Spleen (tissue), 11 donors: ENCODE measurements at regions not wholly inside any gene's neighbourhood (a gene's known extent, or its start where the extent isn't known, plus 50 kb on each side); places are given as distances from the start of the nearest gene placed in this dataset.

Experiments used
- DNase-seq: peaks from one replicate; pipeline ENCODE4 v3.0.0-alpha.2; 2020
- H3K27ac ChIP-seq, 8 donors: fragments of 200-600 bp; sonication (generic) in 7 of 8; 1 replicate in 4 of 8; 2 replicates in 4 of 8; pipeline versions ENCODE4 v1.5.0 to v1.8.0; 2016 to 2021; ENCODE audit warnings: inconsistent platforms in 4 of 8, mild to moderate bottlenecking in 4 of 8, moderate library complexity in 1 of 8
- H3K27me3 ChIP-seq, 7 donors: fragments of 200-600 bp; sonication (generic) in 6 of 7; replicated peaks in 1 of 7; 1 replicate in 4 of 7; 2 replicates in 3 of 7; pipeline versions ENCODE4 v1.5.0 to v1.8.0; 2016 to 2021; ENCODE audit warnings: inconsistent platforms in 3 of 7, mild to moderate bottlenecking in 1 of 7
- H3K36me3 ChIP-seq, 6 donors: fragments of 200-600 bp; sonication (generic) in 5 of 6; 1 replicate in 4 of 6; 2 replicates in 2 of 6; pipeline versions ENCODE4 v1.5.0 to v1.8.0; 2016 to 2021; ENCODE audit warnings: inconsistent platforms in 2 of 6
- H3K4me1 ChIP-seq, 6 donors: fragments of 200-600 bp; sonication (generic) in 5 of 6; 1 replicate in 3 of 6; 2 replicates in 3 of 6; pipeline versions ENCODE4 v1.5.0 to v1.8.0; 2016 to 2021; ENCODE audit warnings: inconsistent platforms in 3 of 6
- H3K4me3 ChIP-seq, 8 donors: fragments of 200-600 bp; sonication (generic) in 7 of 8; 1 replicate in 4 of 8; 2 replicates in 4 of 8; pipeline versions ENCODE4 v1.5.0 to v1.8.0; 2016 to 2021; ENCODE audit warnings: inconsistent platforms in 4 of 8, mild to moderate bottlenecking in 4 of 8, moderate library complexity in 2 of 8
- H3K9me3 ChIP-seq, 8 donors: fragments of 200-600 bp; sonication (generic) in 7 of 8; 1 replicate in 4 of 8; 2 replicates in 4 of 8; pipeline versions ENCODE4 v1.5.0 to v1.8.0; 2016 to 2021; ENCODE audit warnings: inconsistent platforms in 4 of 8
- POLR2A ChIP-seq, 3 donors: fragments of 450-650 bp; IDR thresholded peaks; one replicate each; pipeline ENCODE4 v1.5.1; 2017; ENCODE audit warnings: antibody characterized with exemption in 3 of 3, mild to moderate bottlenecking in 1 of 3
- POLR2AphosphoS5 ChIP-seq, 3 donors: sonication (generic); formaldehyde crosslinking; IDR thresholded peaks; one replicate each; pipeline ENCODE4 v1.5.1; 2017; ENCODE audit warnings: antibody characterized with exemption in 3 of 3
- WGBS, 5 donors: extraction: QIAGEN DNeasy Blood & Tissue Kit in 3 of 5; methylation state at CpG; one replicate each; pipeline versions ENCODE4 v1.1.5 to v1.1.7; 2013 to 2018; 5-methylcytosine and 5-hydroxymethylcytosine counted together
- intact Hi-C: fragments of 100-400 bp; cut with DNase I; formaldehyde crosslinking; loops from one replicate; pipeline ENCODE4 v1.15.0; 2023; ENCODE audit warnings: low total_unique reads
- TF ChIP-seq, protein P1 (sequence below), 11 experiments: fragments of 200-600 bp in 7 of 11; fragments of 450-650 bp in 4 of 11; sonication (generic) in 4 of 11; IDR thresholded peaks in 8 of 11; conservative IDR thresholded peaks in 3 of 11; 1 replicate in 7 of 11; 2 replicates in 4 of 11; pipeline versions ENCODE4 v1.4.0 to v1.8.0; 2016 to 2021; ENCODE audit warnings: antibody characterized with exemption in 11 of 11, inconsistent platforms in 4 of 11, mild to moderate bottlenecking in 1 of 11
- donor health status: healthy with polysubstance abuse.
- donor health status: DM: no; HTN: no; CAD: no; lungs with moderate emphysema.
- donor health status: DM: no; HTN: no; CAD: no.
- donor health status: Bipolar disorder and iron deficiency.
- donor health status: healthy.
- donor health status: DM: no; HTN: no; CAD: no.
- donor health status: DM: yes; HTN: yes; CAD: no.

DNA sequence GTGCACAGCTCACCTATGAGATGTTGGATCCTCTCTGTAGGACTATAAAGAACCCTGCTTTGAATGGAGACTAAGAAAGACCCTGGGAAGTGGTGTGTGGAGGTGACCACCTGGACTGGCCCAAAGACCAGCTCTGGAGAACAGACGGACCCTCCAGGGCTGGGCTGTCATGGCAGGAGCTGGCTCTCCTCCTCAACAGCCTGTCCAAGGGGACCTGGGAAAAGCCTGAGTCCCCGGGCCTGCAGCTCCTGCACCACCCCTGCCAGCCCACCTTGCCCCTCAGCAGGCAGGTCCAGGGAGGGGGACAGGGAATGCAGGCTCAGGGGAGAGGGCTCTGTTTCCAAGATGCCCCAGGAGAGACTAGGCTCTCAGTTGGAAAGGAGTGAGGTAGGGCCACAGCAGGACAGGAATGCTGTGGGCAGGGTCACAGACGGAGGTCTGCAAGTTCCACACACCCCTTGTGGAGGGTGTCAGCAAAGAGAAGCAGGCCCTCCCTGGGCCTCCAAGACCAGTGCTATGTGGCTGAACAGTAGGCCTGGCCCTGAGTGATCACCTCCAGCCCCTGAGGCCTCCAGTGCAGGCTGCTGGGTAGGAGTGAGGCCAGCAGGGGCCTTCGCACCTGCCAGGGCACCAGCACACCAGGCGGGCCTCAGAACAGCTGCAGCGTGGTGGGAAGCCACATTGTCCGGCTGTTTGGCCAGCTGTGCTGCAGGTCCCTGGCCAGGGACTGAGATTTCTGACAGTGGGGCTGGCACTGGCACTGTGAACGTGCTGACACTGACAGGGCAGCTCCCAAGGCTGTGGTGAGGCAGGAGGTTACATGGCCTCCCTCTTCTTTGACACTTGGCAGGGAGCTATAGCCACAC is 86.4 kb upstream of the OTOS start:
- peaks cover 0 to 65% (median 0%) of the 10 kb centered on the region in 7 donors for H3K27me3 ChIP-seq
- H3K27ac ChIP-seq: no peak overlapping the region
- no peaks in the 10 kb centered on the region for H3K4me1 ChIP-seq
- intact Hi-C loops: no loop called here
- peaks cover 0 to 24% (median 14%) of the 10 kb centered on the region in 8 donors for H3K9me3 ChIP-seq
- H3K36me3 ChIP-seq: no peaks in the 10 kb centered on the region
- TF ChIP-seq POLR2AphosphoS5 (IDR thresholded peaks at IDR 0.05) (no peak), POLR2A (IDR thresholded peaks at IDR 0.05) (no peak)
- TF ChIP-seq, protein P1, sequence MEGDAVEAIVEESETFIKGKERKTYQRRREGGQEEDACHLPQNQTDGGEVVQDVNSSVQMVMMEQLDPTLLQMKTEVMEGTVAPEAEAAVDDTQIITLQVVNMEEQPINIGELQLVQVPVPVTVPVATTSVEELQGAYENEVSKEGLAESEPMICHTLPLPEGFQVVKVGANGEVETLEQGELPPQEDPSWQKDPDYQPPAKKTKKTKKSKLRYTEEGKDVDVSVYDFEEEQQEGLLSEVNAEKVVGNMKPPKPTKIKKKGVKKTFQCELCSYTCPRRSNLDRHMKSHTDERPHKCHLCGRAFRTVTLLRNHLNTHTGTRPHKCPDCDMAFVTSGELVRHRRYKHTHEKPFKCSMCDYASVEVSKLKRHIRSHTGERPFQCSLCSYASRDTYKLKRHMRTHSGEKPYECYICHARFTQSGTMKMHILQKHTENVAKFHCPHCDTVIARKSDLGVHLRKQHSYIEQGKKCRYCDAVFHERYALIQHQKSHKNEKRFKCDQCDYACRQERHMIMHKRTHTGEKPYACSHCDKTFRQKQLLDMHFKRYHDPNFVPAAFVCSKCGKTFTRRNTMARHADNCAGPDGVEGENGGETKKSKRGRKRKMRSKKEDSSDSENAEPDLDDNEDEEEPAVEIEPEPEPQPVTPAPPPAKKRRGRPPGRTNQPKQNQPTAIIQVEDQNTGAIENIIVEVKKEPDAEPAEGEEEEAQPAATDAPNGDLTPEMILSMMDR (IDR thresholded peaks at IDR 0.05 in 8 of 11, conservative IDR thresholded peaks at IDR 0.05 in 3 of 11): no peak
- 83 to 89% (median 85%) methylated on average over 3 to 8 of the region's 8 CpGs for WGBS, 5 donors
- peak; percentile 51 for DNase-seq
- H3K4me3 ChIP-seq: no peak overlapping the region

DNA sequence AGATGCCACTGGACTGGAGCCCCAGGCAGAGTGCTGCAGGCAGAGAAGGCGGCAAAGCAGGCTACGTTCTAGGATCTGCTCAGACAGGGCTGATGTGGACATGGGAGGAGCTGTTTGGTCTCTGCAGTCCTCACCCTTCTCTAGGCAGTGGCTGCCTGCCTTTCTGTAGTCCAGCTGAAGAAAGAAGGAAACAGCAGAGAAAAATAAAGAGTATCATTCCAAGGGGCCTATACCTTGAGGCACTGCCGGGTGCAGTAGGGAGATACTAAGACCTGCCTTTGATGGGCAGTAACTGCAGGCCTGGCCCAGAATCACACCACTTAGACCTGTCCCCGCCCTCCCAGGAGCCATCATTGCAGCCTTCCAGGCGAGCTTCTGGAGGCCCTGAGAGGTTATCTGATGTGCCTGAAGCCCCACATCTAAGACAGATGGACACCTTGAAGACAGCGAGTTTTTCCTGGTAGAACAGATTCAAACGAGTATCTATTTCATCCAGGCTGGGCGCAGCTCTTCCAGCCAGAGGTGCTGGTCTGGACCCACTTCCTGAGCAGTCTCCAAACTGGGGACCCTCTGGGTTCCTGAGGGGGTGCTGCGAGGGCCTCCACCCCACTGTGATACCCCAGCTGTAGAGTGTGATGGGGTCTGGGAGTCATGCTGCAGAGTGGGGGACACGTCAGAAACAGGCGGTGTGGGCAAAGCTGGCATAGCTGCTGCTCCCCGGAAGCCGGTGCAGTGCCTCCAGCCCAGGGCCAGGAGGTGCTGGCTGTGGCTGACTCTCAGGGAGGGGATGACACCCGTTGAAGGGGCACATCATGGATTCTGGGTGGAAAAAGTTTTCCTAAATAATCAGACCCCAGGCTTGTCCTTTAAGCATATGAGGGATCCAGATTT is 87.3 kb upstream of the OTOS start:
- intact Hi-C loops: no loop called here
- TF ChIP-seq POLR2A (IDR thresholded peaks at IDR 0.05) (no peak), POLR2AphosphoS5 (IDR thresholded peaks at IDR 0.05) (no peak)
- TF ChIP-seq, protein P1 (IDR thresholded peaks at IDR 0.05 in 8 of 11, conservative IDR thresholded peaks at IDR 0.05 in 3 of 11): no peak
- H3K27ac ChIP-seq: no peak overlapping the region
- DNase-seq: peak; percentile 40
- H3K4me3 ChIP-seq: no peak overlapping the region
- 85 to 90% (median 88%) methylated on average over 11 to 14 of the region's 14 CpGs for WGBS, 5 donors
- peaks cover under 1 to 3% (median 2%) of the 10 kb centered on the region in 6 donors for H3K4me1 ChIP-seq
- no peaks in the 10 kb centered on the region for H3K36me3 ChIP-seq
- peaks cover 0 to 24% (median 14%) of the 10 kb centered on the region in 8 donors for H3K9me3 ChIP-seq
- peaks cover 0 to 72% (median 0%) of the 10 kb centered on the region in 7 donors for H3K27me3 ChIP-seq

DNA sequence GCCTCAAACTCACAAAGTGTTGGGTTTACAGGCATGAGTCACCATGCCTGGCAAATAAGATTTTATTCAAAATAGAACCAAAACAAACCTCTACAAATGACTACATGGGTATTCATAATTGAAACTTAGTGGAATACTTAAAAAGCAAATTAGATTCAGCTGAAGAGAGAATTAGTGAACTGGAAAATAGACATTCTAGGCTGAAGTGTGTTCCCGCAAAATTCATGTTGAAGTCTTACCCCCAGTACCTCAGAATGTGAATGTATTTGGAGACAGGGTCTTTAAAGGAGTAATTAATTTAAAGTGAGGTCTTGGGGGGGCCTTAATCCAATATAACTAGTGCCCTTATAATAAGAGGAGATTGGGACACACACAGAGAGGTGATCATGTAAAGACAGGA is 88.5 kb upstream of the OTOS start:
- no peak overlapping the region for H3K27ac ChIP-seq
- 89 to 95% (median 93%) methylated on average over 1 of the region's 1 CpG for WGBS, 5 donors
- peaks cover 0 to 24% (median 14%) of the 10 kb centered on the region in 8 donors for H3K9me3 ChIP-seq
- no peaks in the 10 kb centered on the region for H3K36me3 ChIP-seq
- peaks cover 0 to 71% (median 0%) of the 10 kb centered on the region in 7 donors for H3K27me3 ChIP-seq
- H3K4me1 ChIP-seq: peaks cover 3 to 15% (median 7%) of the 10 kb centered on the region in 6 donors
- no peak for TF ChIP-seq POLR2A (IDR thresholded peaks at IDR 0.05)
- TF ChIP-seq, protein P1 (IDR thresholded peaks at IDR 0.05 in 8 of 11, conservative IDR thresholded peaks at IDR 0.05 in 3 of 11): no peak
- no peak for TF ChIP-seq POLR2AphosphoS5 (IDR thresholded peaks at IDR 0.05)
- intact Hi-C loops: no loop called here
- DNase-seq: no peak
- no peak overlapping the region for H3K4me3 ChIP-seq
